ENCODE measurements at regions not wholly inside any gene's neighbourhood (a gene's known extent, or its start where the extent isn't known, plus 50 kb on each side); places are given as distances from the start of the nearest gene placed in this dataset.

- TF ChIP-seq, protein P1, sequence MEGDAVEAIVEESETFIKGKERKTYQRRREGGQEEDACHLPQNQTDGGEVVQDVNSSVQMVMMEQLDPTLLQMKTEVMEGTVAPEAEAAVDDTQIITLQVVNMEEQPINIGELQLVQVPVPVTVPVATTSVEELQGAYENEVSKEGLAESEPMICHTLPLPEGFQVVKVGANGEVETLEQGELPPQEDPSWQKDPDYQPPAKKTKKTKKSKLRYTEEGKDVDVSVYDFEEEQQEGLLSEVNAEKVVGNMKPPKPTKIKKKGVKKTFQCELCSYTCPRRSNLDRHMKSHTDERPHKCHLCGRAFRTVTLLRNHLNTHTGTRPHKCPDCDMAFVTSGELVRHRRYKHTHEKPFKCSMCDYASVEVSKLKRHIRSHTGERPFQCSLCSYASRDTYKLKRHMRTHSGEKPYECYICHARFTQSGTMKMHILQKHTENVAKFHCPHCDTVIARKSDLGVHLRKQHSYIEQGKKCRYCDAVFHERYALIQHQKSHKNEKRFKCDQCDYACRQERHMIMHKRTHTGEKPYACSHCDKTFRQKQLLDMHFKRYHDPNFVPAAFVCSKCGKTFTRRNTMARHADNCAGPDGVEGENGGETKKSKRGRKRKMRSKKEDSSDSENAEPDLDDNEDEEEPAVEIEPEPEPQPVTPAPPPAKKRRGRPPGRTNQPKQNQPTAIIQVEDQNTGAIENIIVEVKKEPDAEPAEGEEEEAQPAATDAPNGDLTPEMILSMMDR (IDR thresholded peaks at IDR 0.05), result no peak
- TF ChIP-seq POLR2AphosphoS5 (IDR thresholded peaks at IDR 0.05) (no peak), POLR2A (IDR thresholded peaks at IDR 0.05) (no peak), EP300 (IDR thresholded peaks at IDR 0.05) (no peak)
Observed at GRCh38 chr13:105607016-105607415, 928.4 kb downstream of the EFNB2 start.

All from gastroesophageal sphincter (tissue), 3 donors.